ENCODE measurements at regions not wholly inside any gene's neighbourhood (a gene's known extent, or its start where the extent isn't known, plus 50 kb on each side); places are given as distances from the start of the nearest gene placed in this dataset.
"Not testable (repeated sequence)": the region's sequence is repeated elsewhere in the genome, so short reads cannot be mapped to it uniquely, and the experiment has no call there.

DNA sequence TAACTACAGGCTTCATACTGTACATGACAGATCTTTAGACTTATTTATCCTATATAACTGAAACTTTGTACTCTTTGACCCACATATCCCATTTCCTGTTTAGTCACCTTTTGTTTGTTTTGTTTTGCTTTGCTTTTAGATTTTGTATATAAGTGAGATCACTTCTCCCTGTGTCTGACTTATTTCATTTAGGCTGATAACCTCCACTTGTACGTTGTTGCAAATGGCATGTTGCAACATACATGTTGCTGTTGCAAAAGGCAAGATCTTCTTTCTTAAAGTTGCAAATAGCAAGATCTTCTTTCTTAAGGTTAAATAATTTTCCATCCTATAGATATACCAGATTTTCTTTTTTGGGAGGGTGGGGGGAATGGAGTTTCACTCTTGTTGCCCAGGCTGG is 341.5 kb downstream of the OTUD1 start:
- no peaks in the 10 kb centered on the region for H3K36me3 ChIP-seq
- no peak overlapping the region for H3K27ac ChIP-seq
- H3K4me3 ChIP-seq, result no peak overlapping the region
- ATAC-seq, result no peak
- H3K4me1 ChIP-seq, result no peaks in the 10 kb centered on the region
- intact Hi-C loops (cut with DNase I; ENCODE audit: low total_unique reads), result no loop called here
- DNase-seq, result no peak
- H3K9me3 ChIP-seq, result no peaks in the 10 kb centered on the region
- H3K27me3 ChIP-seq, result no peaks in the 10 kb centered on the region
- TF ChIP-seq POLR2A (IDR thresholded peaks at IDR 0.05), result no peak
- TF ChIP-seq, protein P1, sequence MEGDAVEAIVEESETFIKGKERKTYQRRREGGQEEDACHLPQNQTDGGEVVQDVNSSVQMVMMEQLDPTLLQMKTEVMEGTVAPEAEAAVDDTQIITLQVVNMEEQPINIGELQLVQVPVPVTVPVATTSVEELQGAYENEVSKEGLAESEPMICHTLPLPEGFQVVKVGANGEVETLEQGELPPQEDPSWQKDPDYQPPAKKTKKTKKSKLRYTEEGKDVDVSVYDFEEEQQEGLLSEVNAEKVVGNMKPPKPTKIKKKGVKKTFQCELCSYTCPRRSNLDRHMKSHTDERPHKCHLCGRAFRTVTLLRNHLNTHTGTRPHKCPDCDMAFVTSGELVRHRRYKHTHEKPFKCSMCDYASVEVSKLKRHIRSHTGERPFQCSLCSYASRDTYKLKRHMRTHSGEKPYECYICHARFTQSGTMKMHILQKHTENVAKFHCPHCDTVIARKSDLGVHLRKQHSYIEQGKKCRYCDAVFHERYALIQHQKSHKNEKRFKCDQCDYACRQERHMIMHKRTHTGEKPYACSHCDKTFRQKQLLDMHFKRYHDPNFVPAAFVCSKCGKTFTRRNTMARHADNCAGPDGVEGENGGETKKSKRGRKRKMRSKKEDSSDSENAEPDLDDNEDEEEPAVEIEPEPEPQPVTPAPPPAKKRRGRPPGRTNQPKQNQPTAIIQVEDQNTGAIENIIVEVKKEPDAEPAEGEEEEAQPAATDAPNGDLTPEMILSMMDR (IDR thresholded peaks at IDR 0.05 in 4 of 5, conservative IDR thresholded peaks at IDR 0.05 in 1 of 5), result no peak
- in situ Hi-C loops (cut with MboI; ENCODE audit: low sequenced_read_pairs in 4 of 4), result no loop called here

DNA sequence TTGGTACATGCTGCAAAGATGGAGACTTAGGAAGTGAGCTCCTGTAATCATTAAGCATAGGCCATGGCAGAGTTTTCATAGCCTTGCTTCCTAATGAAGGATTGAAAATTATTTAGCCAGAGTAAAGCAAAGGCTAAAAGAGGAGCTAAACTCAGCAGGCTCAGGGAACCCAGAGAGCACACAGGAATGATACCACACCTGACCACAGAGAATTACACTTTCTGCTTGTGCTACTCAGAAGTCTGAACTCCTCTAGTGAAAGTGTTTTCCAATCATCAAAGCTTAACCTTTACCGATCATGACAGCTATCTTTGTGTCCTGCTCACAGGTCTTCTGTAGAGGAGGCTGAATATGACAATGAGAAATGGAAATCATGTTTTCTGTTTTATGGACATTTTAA is 347.7 kb downstream of the OTUD1 start:
- in situ Hi-C loops (cut with MboI; ENCODE audit: low sequenced_read_pairs in 4 of 4), result no loop called here
- no peaks in the 10 kb centered on the region for H3K9me3 ChIP-seq

DNA sequence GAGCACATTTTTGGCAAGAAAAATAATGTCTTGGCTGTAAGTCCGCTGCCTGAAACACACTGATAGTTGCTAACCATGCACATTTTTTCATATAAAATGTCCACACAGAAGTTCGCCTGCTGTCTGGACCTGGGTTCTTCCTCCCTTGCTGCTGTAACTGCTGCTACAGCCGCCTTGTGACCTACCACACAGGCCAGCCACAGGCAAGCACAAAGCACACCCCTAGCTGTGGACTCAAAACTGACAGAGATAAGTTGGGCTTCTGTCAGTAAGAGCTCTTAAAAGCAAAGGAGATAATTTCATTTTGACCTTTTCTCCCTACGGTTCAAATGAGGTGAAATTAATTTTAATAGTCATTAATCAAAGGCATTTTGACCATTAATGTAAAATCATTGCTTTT is 354.7 kb downstream of the OTUD1 start:
- TF ChIP-seq, protein P1 (IDR thresholded peaks at IDR 0.05 in 4 of 5, conservative IDR thresholded peaks at IDR 0.05 in 1 of 5), result no peak
- TF ChIP-seq POLR2A (IDR thresholded peaks at IDR 0.05), result no peak
- H3K4me1 ChIP-seq, result no peaks in the 10 kb centered on the region
- ATAC-seq (no peak), DNase-seq (no peak)
- H3K9me3 ChIP-seq, result no peaks in the 10 kb centered on the region
- no peak overlapping the region for H3K4me3 ChIP-seq
- in situ Hi-C loops (cut with MboI; ENCODE audit: low sequenced_read_pairs in 4 of 4), result no loop called here
- no peak overlapping the region for H3K27ac ChIP-seq
- no peaks in the 10 kb centered on the region for H3K36me3 ChIP-seq
- intact Hi-C loops (cut with DNase I; ENCODE audit: low total_unique reads), result no loop called here
- no peaks in the 10 kb centered on the region for H3K27me3 ChIP-seq

More for the DNA sequence above, 347.7 kb downstream of the OTUD1 start:
- ATAC-seq (no peak), DNase-seq (no peak)
- no peaks in the 10 kb centered on the region for H3K36me3 ChIP-seq
- TF ChIP-seq POLR2A (IDR thresholded peaks at IDR 0.05), result no peak
- TF ChIP-seq, protein P1 (IDR thresholded peaks at IDR 0.05 in 4 of 5, conservative IDR thresholded peaks at IDR 0.05 in 1 of 5), result no peak
- H3K4me1 ChIP-seq, result no peaks in the 10 kb centered on the region
- no peak overlapping the region for H3K27ac ChIP-seq
- H3K4me3 ChIP-seq, result no peak overlapping the region
- intact Hi-C loops (cut with DNase I; ENCODE audit: low total_unique reads), result no loop called here
- no peaks in the 10 kb centered on the region for H3K27me3 ChIP-seq

DNA sequence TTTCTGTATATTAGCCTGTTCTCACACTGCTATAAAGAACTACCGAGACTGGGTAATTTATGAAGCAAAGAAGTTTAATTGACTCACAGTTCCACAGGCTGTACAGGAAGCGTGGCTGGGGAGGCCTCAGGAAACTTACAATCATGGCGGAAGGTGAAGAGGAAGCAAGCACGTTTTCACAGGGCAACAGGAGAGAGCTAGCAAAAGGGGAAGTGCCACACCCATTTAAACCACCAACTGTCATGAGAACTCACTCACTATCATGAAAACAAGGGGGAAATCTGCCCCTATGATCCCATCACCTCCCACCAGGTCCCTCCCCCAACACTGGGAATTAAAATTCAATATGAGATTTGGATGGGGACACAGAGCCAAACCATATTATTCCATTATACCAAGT is 358.6 kb downstream of the OTUD1 start:
- H3K9me3 ChIP-seq; H3K4me1 ChIP-seq; intact Hi-C loops (cut with DNase I; ENCODE audit: low total_unique reads); H3K36me3 ChIP-seq; DNase-seq; H3K27ac ChIP-seq; ATAC-seq; H3K4me3 ChIP-seq; H3K27me3 ChIP-seq; in situ Hi-C loops (cut with MboI; ENCODE audit: low sequenced_read_pairs in 4 of 4): not testable (repeated sequence)

DNA sequence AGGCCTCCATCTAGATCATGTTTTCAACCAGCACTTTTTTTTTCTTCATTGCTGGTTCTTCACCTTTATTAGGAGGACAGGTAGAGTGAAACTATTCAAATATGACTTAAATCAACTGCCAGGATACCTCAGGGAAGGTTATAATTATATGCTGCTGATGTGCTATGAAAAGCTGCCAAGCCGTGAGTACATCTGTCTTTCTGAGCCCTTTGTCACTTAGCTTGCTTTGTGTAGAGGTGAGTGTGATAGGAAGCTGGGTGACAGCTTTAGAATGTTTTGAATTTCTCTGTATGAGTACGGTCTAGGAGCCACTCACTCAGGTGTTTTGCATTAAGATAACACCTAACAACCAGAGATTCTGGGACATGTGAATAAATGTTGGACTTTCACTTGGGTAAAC is 365.2 kb downstream of the OTUD1 start:
- in situ Hi-C loops (cut with MboI; ENCODE audit: low sequenced_read_pairs in 4 of 4), result no loop called here
- TF ChIP-seq, protein P1 (IDR thresholded peaks at IDR 0.05 in 4 of 5, conservative IDR thresholded peaks at IDR 0.05 in 1 of 5), result no peak
- TF ChIP-seq POLR2A (IDR thresholded peaks at IDR 0.05), result no peak
- no peak for ATAC-seq
- H3K4me1 ChIP-seq, result no peaks in the 10 kb centered on the region
- intact Hi-C loops (cut with DNase I; ENCODE audit: low total_unique reads), result no loop called here
- no peaks in the 10 kb centered on the region for H3K9me3 ChIP-seq
- no peaks in the 10 kb centered on the region for H3K36me3 ChIP-seq
- DNase-seq, result no peak
- H3K27ac ChIP-seq, result no peak overlapping the region
- H3K4me3 ChIP-seq, result no peak overlapping the region
- no peaks in the 10 kb centered on the region for H3K27me3 ChIP-seq

Data from gastrocnemius medialis (tissue), 4 donors.